Gastrocnemius medialis (tissue), 4 donors: ENCODE measurements at regions not wholly inside any gene's neighbourhood (a gene's known extent, or its start where the extent isn't known, plus 50 kb on each side); places are given as distances from the start of the nearest gene placed in this dataset.

Experiments
- ATAC-seq, 2 donors: fragments of 150-250 bp; one replicate each; pipeline ENCODE4 v1.9.1; 2016
- DNase-seq, 2 donors: peaks; one replicate each; pipeline ENCODE4 v3.0.0-alpha.2; 2019
- H3K27ac ChIP-seq, 4 donors: fragments of 200-600 bp; sonication (generic); 1 replicate in 1 of 4; 2 replicates in 3 of 4; pipeline ENCODE4 v1.5.1; 2016 to 2018; ENCODE audit warnings: mild to moderate bottlenecking in 2 of 4, moderate library complexity in 1 of 4
- H3K27me3 ChIP-seq, 3 donors: fragments of 200-600 bp; sonication (generic) in 2 of 3; 1 replicate in 1 of 3; 2 replicates in 2 of 3; pipeline versions ENCODE4 v1.5.1 to v1.6.0; 2016 to 2019; ENCODE audit warnings: mild to moderate bottlenecking in 1 of 3, moderate library complexity in 1 of 3
- H3K36me3 ChIP-seq, 2 donors: fragments of 200-600 bp; sonication (generic) in 1 of 2; one replicate each; pipeline ENCODE4 v1.5.1; 2017 to 2018
- H3K4me1 ChIP-seq, 2 donors: fragments of 200-600 bp; sonication (generic) in 1 of 2; one replicate each; pipeline ENCODE4 v1.5.1; 2016 to 2017; ENCODE audit warnings: mild to moderate bottlenecking in 2 of 2
- H3K4me3 ChIP-seq, 4 donors: fragments of 200-600 bp; sonication (generic) in 3 of 4; 1 replicate in 1 of 4; 2 replicates in 3 of 4; pipeline ENCODE4 v1.5.1; 2016 to 2019; ENCODE audit warnings: mild to moderate bottlenecking in 2 of 4
- H3K9me3 ChIP-seq, 3 donors: fragments of 200-600 bp; sonication (generic) in 2 of 3; 1 replicate in 1 of 3; 2 replicates in 2 of 3; pipeline ENCODE4 v1.5.1; 2016 to 2019
- CTCF ChIP-seq, 5 experiments: fragments of 450-650 bp in 3 of 5; fragments of 200-600 bp in 2 of 5; sonication (generic) in 2 of 5; IDR thresholded peaks in 4 of 5; conservative IDR thresholded peaks in 1 of 5; 1 replicate in 4 of 5; 2 replicates in 1 of 5; pipeline ENCODE4 v1.5.1; 2016 to 2019; ENCODE audit warnings: antibody characterized with exemption in 5 of 5, mild to moderate bottlenecking in 3 of 5, moderate library complexity in 3 of 5
- POLR2A ChIP-seq, 2 donors: fragments of 450-650 bp; IDR thresholded peaks; one replicate each; pipeline ENCODE4 v1.6.1; 2017; ENCODE audit warnings: antibody characterized with exemption in 2 of 2, mild to moderate bottlenecking in 2 of 2, moderate library complexity in 2 of 2
- in situ Hi-C, 4 donors: fragments of 200-750 bp; cut with MboI; loops; one replicate each; pipeline versions ENCODE4 v1.15.0 to v1.8.0; 2017; ENCODE audit warnings: low sequenced_read_pairs in 4 of 4
- intact Hi-C: fragments of 100-400 bp; cut with DNase I; formaldehyde crosslinking; loops from one replicate; pipeline ENCODE4 v1.15.1; 2023; ENCODE audit warnings: low total_unique reads

GRCh38 chr10:109624939-109625338, 298.4 kb downstream of the XPNPEP1 start:
- Histone ChIP-seq H3K27ac (no peak overlapping the region), H3K9me3 (no peaks in the 10 kb centered on the region), H3K4me3 (no peak overlapping the region), H3K36me3 (no peaks in the 10 kb centered on the region), H3K27me3 (no peaks in the 10 kb centered on the region), H3K4me1 (no peaks in the 10 kb centered on the region)
- ATAC-seq = no peak
- TF ChIP-seq CTCF (IDR thresholded peaks at IDR 0.05 in 4 of 5, conservative IDR thresholded peaks at IDR 0.05 in 1 of 5) (no peak), POLR2A (IDR thresholded peaks at IDR 0.05) (no peak)
- in situ Hi-C loops (no loop called here), intact Hi-C loops (no loop called here)
- DNase-seq = no peak

GRCh38 chr10:109622566-109622965, 300.7 kb downstream of the XPNPEP1 start:
- in situ Hi-C loops (no loop called here), intact Hi-C loops (no loop called here)
- Histone ChIP-seq H3K4me3 (no peak overlapping the region), H3K4me1 (no peaks in the 10 kb centered on the region), H3K36me3 (no peaks in the 10 kb centered on the region), H3K9me3 (no peaks in the 10 kb centered on the region), H3K27ac (no peak overlapping the region), H3K27me3 (no peaks in the 10 kb centered on the region)
- DNase-seq (no peak), ATAC-seq (no peak)
- no peak for TF ChIP-seq POLR2A (IDR thresholded peaks at IDR 0.05)
- no peak for TF ChIP-seq CTCF (IDR thresholded peaks at IDR 0.05 in 4 of 5, conservative IDR thresholded peaks at IDR 0.05 in 1 of 5)

DNA sequence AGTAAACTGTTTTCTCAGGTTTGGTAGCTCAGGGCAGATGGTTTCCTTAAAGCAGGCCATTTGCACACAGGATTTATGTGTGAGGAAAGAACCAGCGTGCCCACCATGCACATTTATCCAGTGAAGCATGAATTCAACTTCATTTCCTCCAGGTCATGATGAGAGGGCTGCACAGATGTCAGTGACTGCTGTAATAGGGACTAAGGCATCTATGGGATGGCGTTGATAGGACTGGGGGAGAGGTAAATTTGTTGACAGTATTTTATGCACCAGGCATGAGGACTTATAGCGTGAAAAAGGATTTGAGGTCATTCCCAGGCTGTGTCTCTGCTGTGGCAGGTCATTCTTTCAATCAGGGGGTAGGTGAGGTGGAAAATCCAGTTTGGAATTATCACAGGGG, 302.9 kb downstream of the XPNPEP1 start:
- TF ChIP-seq POLR2A (IDR thresholded peaks at IDR 0.05) (no peak), CTCF (IDR thresholded peaks at IDR 0.05 in 4 of 5, conservative IDR thresholded peaks at IDR 0.05 in 1 of 5) (no peak)
- in situ Hi-C loops (no loop called here), intact Hi-C loops (no loop called here)
- ATAC-seq = no peak
- H3K27ac ChIP-seq = no peak overlapping the region
- H3K4me3 ChIP-seq = no peak overlapping the region
- no peak for DNase-seq
- H3K36me3 ChIP-seq = no peaks in the 10 kb centered on the region
- no peaks in the 10 kb centered on the region for H3K9me3 ChIP-seq
- no peaks in the 10 kb centered on the region for H3K4me1 ChIP-seq
- H3K27me3 ChIP-seq = no peaks in the 10 kb centered on the region

DNA sequence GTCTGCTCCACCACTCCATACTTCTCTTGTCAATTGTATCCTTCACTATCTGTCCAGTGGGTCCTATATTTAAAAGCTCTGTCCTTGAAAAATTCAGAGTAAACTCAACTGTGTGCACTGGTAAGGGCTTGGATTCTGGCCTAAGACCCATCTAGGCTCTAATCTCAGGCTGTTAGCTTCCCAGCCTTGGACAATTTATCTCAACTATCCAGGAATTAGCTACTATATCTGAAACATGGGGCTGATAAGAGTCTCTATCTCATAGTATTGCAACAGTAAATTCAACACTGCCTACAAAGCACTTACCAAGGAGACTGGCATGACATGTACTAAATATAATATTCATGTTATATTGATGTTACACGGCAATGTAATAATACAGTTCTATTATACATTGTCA, 303.4 kb downstream of the XPNPEP1 start:
- Histone ChIP-seq H3K27ac (no peak overlapping the region), H3K9me3 (no peaks in the 10 kb centered on the region), H3K4me1 (no peaks in the 10 kb centered on the region), H3K27me3 (no peaks in the 10 kb centered on the region), H3K4me3 (no peak overlapping the region), H3K36me3 (no peaks in the 10 kb centered on the region)
- ATAC-seq (no peak), DNase-seq (no peak)
- in situ Hi-C loops (no loop called here), intact Hi-C loops (no loop called here)
- TF ChIP-seq POLR2A (IDR thresholded peaks at IDR 0.05) = no peak
- no peak for TF ChIP-seq CTCF (IDR thresholded peaks at IDR 0.05 in 4 of 5, conservative IDR thresholded peaks at IDR 0.05 in 1 of 5)

- no peak overlapping the region for H3K27ac ChIP-seq
- in situ Hi-C loops (no loop called here), intact Hi-C loops (no loop called here)
- no peaks in the 10 kb centered on the region for H3K9me3 ChIP-seq
- DNase-seq = no peak
- H3K4me3 ChIP-seq = no peak overlapping the region
- no peaks in the 10 kb centered on the region for H3K4me1 ChIP-seq
- no peak for ATAC-seq
- no peaks in the 10 kb centered on the region for H3K36me3 ChIP-seq
- H3K27me3 ChIP-seq = no peaks in the 10 kb centered on the region
- no peak for TF ChIP-seq POLR2A (IDR thresholded peaks at IDR 0.05)
- no peak for TF ChIP-seq CTCF (IDR thresholded peaks at IDR 0.05 in 4 of 5, conservative IDR thresholded peaks at IDR 0.05 in 1 of 5)
These were observed 304.6 kb downstream of the XPNPEP1 start for GRCh38 chr10:109618748-109619147.
